Mucosa of descending colon (tissue), 3 donors: ENCODE measurements at regions not wholly inside any gene's neighbourhood (a gene's known extent, or its start where the extent isn't known, plus 50 kb on each side); places are given as distances from the start of the nearest gene placed in this dataset.
"Not testable (repeated sequence)": the region's sequence is repeated elsewhere in the genome, so short reads cannot be mapped to it uniquely, and the experiment has no call there.

Source experiments
- ATAC-seq: fragments of 200-7000 bp; cut with Tn5 transposase; one replicate; pipeline ENCODE4 v1.9.1; 2020; ENCODE audit warnings: mild to moderate bottlenecking, moderate library complexity
- DNase-seq, 3 donors: peaks; one replicate each; pipeline ENCODE4 v3.0.0-alpha.2; 2020
- H3K36me3 ChIP-seq: fragments of 200-600 bp; one replicate; pipeline ENCODE4 v1.8.0; 2021; ENCODE audit warnings: low read depth, mild to moderate bottlenecking
- H3K4me1 ChIP-seq: fragments of 200-600 bp; one replicate; pipeline ENCODE4 v1.8.0; 2021; ENCODE audit warnings: low read depth, mild to moderate bottlenecking
- H3K4me3 ChIP-seq: fragments of 200-600 bp; one replicate; pipeline ENCODE4 v1.8.0; 2021; ENCODE audit warnings: mild to moderate bottlenecking
- H3K9me3 ChIP-seq: fragments of 200-600 bp; one replicate; pipeline ENCODE4 v1.8.0; 2021; ENCODE audit warnings: mild to moderate bottlenecking
- intact Hi-C, 2 donors: fragments of 100-400 bp; cut with DNase I in 1 of 2; cut with micrococcal nuclease in 1 of 2; formaldehyde crosslinking; loops; one replicate each; pipeline versions ENCODE4 v1.11.0 to v1.11.1; 2022; cut with DNase I, micrococcal nuclease
- donor health status: DM: no; HTN: no; CAD: no; lungs with moderate emphysema.
- donor health status: DM: no; HTN: no; CAD: no.
- donor health status: DM: no; HTN: yes; CAD: no.

DNA sequence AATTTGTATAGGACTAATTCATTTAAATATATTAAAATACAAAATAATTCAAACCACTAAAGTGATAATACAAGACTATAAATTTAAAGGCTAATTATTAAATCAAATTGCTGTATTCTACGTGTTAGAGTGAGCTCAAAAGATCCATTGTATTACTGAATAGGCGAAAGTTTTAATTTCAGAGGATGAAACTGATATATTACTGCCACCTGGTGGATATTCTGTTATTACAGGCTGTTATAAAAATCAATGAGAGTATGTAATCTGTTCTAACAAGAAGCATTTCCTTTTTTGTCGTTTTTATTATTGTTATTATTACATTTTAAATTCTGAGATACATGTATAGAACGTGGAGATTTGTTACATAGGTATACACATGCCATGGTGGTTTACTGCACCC, 1239.6 kb upstream of the USP9Y start:
- DNase-seq, H3K4me1 ChIP-seq, H3K36me3 ChIP-seq, ATAC-seq, H3K4me3 ChIP-seq, H3K9me3 ChIP-seq, intact Hi-C loops: not testable (repeated sequence)

GRCh38 chrY:11466778-11467177, 1234.3 kb upstream of the USP9Y start:
- H3K4me3 ChIP-seq, ATAC-seq, H3K9me3 ChIP-seq, H3K4me1 ChIP-seq, H3K36me3 ChIP-seq, intact Hi-C loops: not testable (repeated sequence)
- DNase-seq, result peak in 1 of 3 donors; percentile 1
